Cardiac muscle cell (in vitro differentiated cells and primary cell): ENCODE measurements at regions not wholly inside any gene's neighbourhood (a gene's known extent, or its start where the extent isn't known, plus 50 kb on each side); places are given as distances from the start of the nearest gene placed in this dataset.

Experiments used
- DNase-seq, 2 donors: peaks; one replicate each; pipeline versions ENCODE4 v3.0.0 to v3.0.0-alpha.2; 2010 to 2017; ENCODE audit warnings: low read depth in 1 of 2, low spot score in 1 of 2
- H3K27ac ChIP-seq: fragments of 200-600 bp; sonication (generic); 2 replicates; pipeline ENCODE4 v1.5.1; 2016
- H3K27me3 ChIP-seq: fragments of 200-600 bp; sonication (generic); 2 replicates; pipeline ENCODE4 v1.6.0; 2016; ENCODE audit warnings: control low read depth
- H3K36me3 ChIP-seq: fragments of 200-600 bp; sonication (generic); 2 replicates; pipeline ENCODE4 v1.5.1; 2016; ENCODE audit warnings: control low read depth
- H3K4me1 ChIP-seq: fragments of 200-600 bp; sonication (generic); 2 replicates; pipeline ENCODE4 v1.8.1; 2017; ENCODE audit warnings: low read depth, mild to moderate bottlenecking, mixed run types
- H3K4me3 ChIP-seq: fragments of 200-600 bp; sonication (generic); 2 replicates; pipeline ENCODE4 v1.5.1; 2016; ENCODE audit warnings: mild to moderate bottlenecking
- H3K9me3 ChIP-seq: fragments of 200-600 bp; sonication (generic); 2 replicates; pipeline ENCODE4 v1.5.1; 2017; ENCODE audit warnings: low read depth, mild to moderate bottlenecking, control low read depth
- CTCF ChIP-seq: IDR thresholded peaks from 2 replicates; pipeline ENCODE4 v1.5.1; 2012; ENCODE audit warnings: low read depth, mild to moderate bottlenecking, low read length

GRCh38 chr11:70745941-70746340, 347.6 kb downstream of the CTTN start:
- H3K4me1 ChIP-seq: peaks cover 8% of the 10 kb centered on the region
- H3K4me3 ChIP-seq: no peak overlapping the region
- no peak overlapping the region for H3K27ac ChIP-seq
- H3K27me3 ChIP-seq: no peaks in the 10 kb centered on the region
- no peak for TF ChIP-seq CTCF
- no peaks in the 10 kb centered on the region for H3K36me3 ChIP-seq
- DNase-seq: no peak
- no peaks in the 10 kb centered on the region for H3K9me3 ChIP-seq

GRCh38 chr11:70746351-70746750, 348.0 kb downstream of the CTTN start:
- peaks cover 8% of the 10 kb centered on the region for H3K4me1 ChIP-seq
- no peak overlapping the region for H3K27ac ChIP-seq
- H3K27me3 ChIP-seq: no peaks in the 10 kb centered on the region
- no peak overlapping the region for H3K4me3 ChIP-seq
- no peak for DNase-seq
- TF ChIP-seq CTCF: no peak
- no peaks in the 10 kb centered on the region for H3K36me3 ChIP-seq
- no peaks in the 10 kb centered on the region for H3K9me3 ChIP-seq

- no peak for TF ChIP-seq CTCF
- H3K4me1 ChIP-seq: peaks cover under 1% of the 10 kb centered on the region
Observed at GRCh38 chr11:70747285-70747684, 349.0 kb downstream of the CTTN start.

GRCh38 chr11:70747921-70748320, 349.6 kb downstream of the CTTN start:
- no peaks in the 10 kb centered on the region for H3K36me3 ChIP-seq
- H3K27ac ChIP-seq: no peak overlapping the region
- H3K4me1 ChIP-seq: no peaks in the 10 kb centered on the region
- TF ChIP-seq CTCF: no peak
- no peak for DNase-seq
- H3K9me3 ChIP-seq: no peaks in the 10 kb centered on the region
- no peak overlapping the region for H3K4me3 ChIP-seq
- no peaks in the 10 kb centered on the region for H3K27me3 ChIP-seq

More at GRCh38 chr11:70747285-70747684, 349.0 kb downstream of the CTTN start:
- Histone ChIP-seq H3K27ac (no peak overlapping the region), H3K9me3 (no peaks in the 10 kb centered on the region), H3K36me3 (no peaks in the 10 kb centered on the region), H3K4me3 (no peak overlapping the region), H3K27me3 (no peaks in the 10 kb centered on the region)
- no peak for DNase-seq

- DNase-seq: no peak
- no peak for TF ChIP-seq CTCF
Observed at GRCh38 chr11:70751142-70751734, 352.9 kb downstream of the CTTN start.

More at GRCh38 chr11:70751142-70751734, 352.9 kb downstream of the CTTN start:
- Histone ChIP-seq H3K27ac (no peak overlapping the region), H3K4me3 (no peak overlapping the region), H3K36me3 (no peaks in the 10 kb centered on the region), H3K9me3 (no peaks in the 10 kb centered on the region), H3K27me3 (no peaks in the 10 kb centered on the region), H3K4me1 (no peaks in the 10 kb centered on the region)
